Lower lobe of right lung (tissue), 2 donors: ENCODE measurements at regions not wholly inside any gene's neighbourhood (a gene's known extent, or its start where the extent isn't known, plus 50 kb on each side); places are given as distances from the start of the nearest gene placed in this dataset.

Source experiments
- ATAC-seq, 2 donors: fragments of 200-7000 bp; cut with Tn5 transposase; one replicate each; pipeline ENCODE4 v1.9.1; 2020 to 2022; ENCODE audit warnings: mild to moderate bottlenecking in 2 of 2, moderate library complexity in 2 of 2
- DNase-seq: peaks from one replicate; pipeline ENCODE4 v3.0.0-alpha.2; 2020
- H3K27ac ChIP-seq: fragments of 200-600 bp; one replicate; pipeline ENCODE4 v1.8.0; 2022
- H3K27me3 ChIP-seq: fragments of 200-600 bp; one replicate; pipeline ENCODE4 v1.8.0; 2022; ENCODE audit warnings: low read depth
- H3K36me3 ChIP-seq: fragments of 200-600 bp; one replicate; pipeline ENCODE4 v1.8.0; 2022; ENCODE audit warnings: mild to moderate bottlenecking
- H3K4me1 ChIP-seq: fragments of 200-600 bp; one replicate; pipeline ENCODE4 v1.8.0; 2022
- H3K4me3 ChIP-seq: fragments of 200-600 bp; one replicate; pipeline ENCODE4 v1.8.0; 2022; ENCODE audit warnings: mild to moderate bottlenecking
- H3K9me3 ChIP-seq: fragments of 200-600 bp; one replicate; pipeline ENCODE4 v1.8.0; 2022
- intact Hi-C: fragments of 100-400 bp; cut with DNase I; formaldehyde crosslinking; loops from one replicate; pipeline ENCODE4 v1.11.0; 2022
- TF ChIP-seq, protein P1 (sequence below): fragments of 200-600 bp; IDR thresholded peaks from one replicate; pipeline ENCODE4 v1.8.0; 2022; ENCODE audit warnings: antibody characterized with exemption, mild to moderate bottlenecking
- donor health status: DM: no; HTN: yes; CAD: no; lungs with severe emphysema.

DNA sequence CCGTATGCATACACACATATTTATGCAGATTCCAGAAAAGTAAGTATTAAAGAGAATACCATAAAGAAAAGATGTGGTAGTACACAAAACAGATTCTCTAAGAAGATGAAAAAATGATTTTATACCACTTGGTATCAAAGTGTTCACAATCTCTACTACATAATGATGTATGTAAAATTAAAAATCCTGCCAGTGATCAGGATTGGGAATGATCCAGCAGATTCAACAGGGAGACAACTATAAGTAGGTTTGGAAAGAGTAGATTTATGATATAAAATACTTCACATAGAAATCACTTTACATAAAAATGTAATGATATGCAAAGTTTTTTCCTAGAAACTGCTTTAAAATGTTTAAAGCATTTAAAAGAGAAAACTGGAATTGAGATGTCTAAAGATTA is 447.0 kb downstream of the CNTNAP4 start:
- DNase-seq (no peak), ATAC-seq (no peak)
- no peaks in the 10 kb centered on the region for H3K36me3 ChIP-seq
- no peak overlapping the region for H3K4me3 ChIP-seq
- intact Hi-C loops = no loop called here
- H3K9me3 ChIP-seq = no peaks in the 10 kb centered on the region
- no peaks in the 10 kb centered on the region for H3K27me3 ChIP-seq
- H3K4me1 ChIP-seq = no peaks in the 10 kb centered on the region
- no peak overlapping the region for H3K27ac ChIP-seq
- TF ChIP-seq, protein P1, sequence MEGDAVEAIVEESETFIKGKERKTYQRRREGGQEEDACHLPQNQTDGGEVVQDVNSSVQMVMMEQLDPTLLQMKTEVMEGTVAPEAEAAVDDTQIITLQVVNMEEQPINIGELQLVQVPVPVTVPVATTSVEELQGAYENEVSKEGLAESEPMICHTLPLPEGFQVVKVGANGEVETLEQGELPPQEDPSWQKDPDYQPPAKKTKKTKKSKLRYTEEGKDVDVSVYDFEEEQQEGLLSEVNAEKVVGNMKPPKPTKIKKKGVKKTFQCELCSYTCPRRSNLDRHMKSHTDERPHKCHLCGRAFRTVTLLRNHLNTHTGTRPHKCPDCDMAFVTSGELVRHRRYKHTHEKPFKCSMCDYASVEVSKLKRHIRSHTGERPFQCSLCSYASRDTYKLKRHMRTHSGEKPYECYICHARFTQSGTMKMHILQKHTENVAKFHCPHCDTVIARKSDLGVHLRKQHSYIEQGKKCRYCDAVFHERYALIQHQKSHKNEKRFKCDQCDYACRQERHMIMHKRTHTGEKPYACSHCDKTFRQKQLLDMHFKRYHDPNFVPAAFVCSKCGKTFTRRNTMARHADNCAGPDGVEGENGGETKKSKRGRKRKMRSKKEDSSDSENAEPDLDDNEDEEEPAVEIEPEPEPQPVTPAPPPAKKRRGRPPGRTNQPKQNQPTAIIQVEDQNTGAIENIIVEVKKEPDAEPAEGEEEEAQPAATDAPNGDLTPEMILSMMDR = no peak

DNA sequence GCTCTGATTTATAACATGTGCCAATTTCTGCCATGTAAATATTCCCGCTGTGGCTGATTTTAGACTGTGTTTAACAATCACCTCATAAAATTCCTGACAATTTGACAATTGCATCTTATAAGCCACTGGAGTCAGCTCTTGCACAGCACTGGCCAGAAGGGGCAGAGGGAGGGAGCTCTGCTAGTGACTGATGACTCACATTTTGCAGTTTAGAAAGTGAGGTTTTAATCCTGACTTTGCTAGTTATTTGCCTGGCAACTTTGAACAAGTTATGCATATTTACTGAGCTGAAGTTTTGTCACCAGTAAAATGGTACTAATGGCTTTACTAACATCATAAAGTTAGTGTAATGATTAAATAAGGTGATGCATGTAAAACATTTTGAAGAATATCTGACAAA is 452.3 kb downstream of the CNTNAP4 start:
- Histone ChIP-seq H3K27me3 (no peaks in the 10 kb centered on the region), H3K27ac (no peak overlapping the region), H3K9me3 (no peaks in the 10 kb centered on the region), H3K36me3 (no peaks in the 10 kb centered on the region), H3K4me1 (no peaks in the 10 kb centered on the region), H3K4me3 (no peak overlapping the region)
- intact Hi-C loops = no loop called here
- TF ChIP-seq, protein P1 = no peak
- DNase-seq (no peak), ATAC-seq (no peak)

DNA sequence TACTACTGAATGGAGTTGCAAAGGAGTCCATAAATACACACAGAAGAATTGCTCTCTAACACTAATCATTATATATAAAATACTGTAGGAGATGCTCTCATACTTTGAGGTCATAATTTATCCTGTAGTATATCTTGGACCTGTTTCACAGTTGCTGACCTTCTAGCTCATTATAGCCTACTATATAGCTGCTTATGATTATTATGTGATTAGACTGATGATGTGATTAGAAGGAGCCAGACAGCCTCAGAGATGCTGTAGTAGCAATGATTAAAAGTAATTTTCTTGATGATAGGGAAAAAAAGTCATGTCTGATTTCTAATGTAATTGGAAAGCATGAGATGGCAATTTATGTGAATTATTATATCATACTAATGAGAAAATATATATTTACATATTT is 455.7 kb downstream of the CNTNAP4 start:
- TF ChIP-seq, protein P1 = no peak
- no peaks in the 10 kb centered on the region for H3K36me3 ChIP-seq
- intact Hi-C loops = no loop called here
- no peak overlapping the region for H3K4me3 ChIP-seq
- H3K27me3 ChIP-seq = no peaks in the 10 kb centered on the region
- no peaks in the 10 kb centered on the region for H3K4me1 ChIP-seq
- H3K9me3 ChIP-seq = no peaks in the 10 kb centered on the region
- H3K27ac ChIP-seq = no peak overlapping the region
- no peak for ATAC-seq
- DNase-seq = no peak

DNA sequence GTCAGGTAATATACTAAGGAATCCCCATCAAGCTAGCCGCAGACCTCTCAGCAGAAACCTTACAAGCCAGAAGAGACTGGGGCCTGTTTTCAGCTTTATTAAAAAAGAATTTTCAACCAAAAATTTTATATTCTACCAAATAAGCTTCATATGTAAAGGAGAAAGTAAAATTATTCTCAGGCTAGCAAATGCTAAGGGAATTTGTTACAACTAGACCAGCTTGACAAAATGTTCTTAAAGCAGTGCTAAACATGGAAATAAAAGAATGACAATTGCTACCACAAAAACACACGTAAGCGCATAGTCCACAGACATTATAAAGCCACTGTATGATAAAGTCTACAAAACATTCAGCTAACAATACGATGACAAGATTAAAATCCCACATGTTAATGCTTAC is 449.4 kb upstream of the MON1B start:
- no peaks in the 10 kb centered on the region for H3K36me3 ChIP-seq
- no peak overlapping the region for H3K4me3 ChIP-seq
- no peaks in the 10 kb centered on the region for H3K27me3 ChIP-seq
- ATAC-seq (no peak), DNase-seq (no peak)
- H3K4me1 ChIP-seq = no peaks in the 10 kb centered on the region
- intact Hi-C loops = no loop called here
- TF ChIP-seq, protein P1 = no peak
- peaks cover 21% of the 10 kb centered on the region for H3K9me3 ChIP-seq
- no peak overlapping the region for H3K27ac ChIP-seq

DNA sequence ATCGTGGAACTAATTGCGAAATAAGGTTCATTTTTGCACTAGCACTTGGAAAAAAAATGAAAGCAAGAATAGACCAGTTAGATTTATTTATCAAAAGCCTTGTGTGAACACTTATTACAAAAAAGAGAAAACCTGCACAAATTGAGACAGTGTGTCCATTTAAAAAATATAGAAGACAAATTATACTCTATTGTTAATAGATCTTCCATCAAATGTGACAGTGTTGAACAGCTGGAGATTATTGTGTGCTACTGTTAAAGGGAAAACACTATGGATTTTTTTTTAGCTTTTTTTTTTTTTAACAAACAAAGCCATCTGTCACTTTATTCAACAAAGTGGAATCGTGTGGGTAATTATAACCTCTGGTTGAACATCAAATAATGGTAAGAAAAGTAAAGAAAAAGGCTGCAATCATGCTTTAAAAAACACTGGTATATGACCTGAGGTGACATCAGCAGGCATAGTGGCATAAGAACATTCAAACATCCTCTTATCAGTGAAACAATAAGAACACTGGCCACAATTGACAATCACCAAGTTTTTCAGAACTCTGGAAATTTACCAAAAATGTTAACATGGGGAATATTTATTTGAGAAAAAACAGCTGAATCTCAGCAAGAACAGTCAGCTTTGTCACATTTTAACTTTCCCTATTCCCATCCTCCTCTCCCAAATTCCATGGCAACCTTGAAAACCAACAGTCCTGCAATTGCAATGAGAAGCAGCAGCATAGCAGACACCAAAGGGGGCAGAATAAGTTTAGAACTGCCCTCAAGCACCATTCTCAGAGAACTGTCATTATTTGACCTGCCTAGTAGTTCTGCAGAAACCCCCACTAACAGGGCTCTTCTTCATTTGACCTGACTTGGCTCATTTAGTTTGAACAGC is 442.3 kb upstream of the MON1B start:
- ATAC-seq (no peak), DNase-seq (no peak)
- intact Hi-C loops = no loop called here
- H3K9me3 ChIP-seq = no peaks in the 10 kb centered on the region
- H3K27me3 ChIP-seq = no peaks in the 10 kb centered on the region
- H3K36me3 ChIP-seq = no peaks in the 10 kb centered on the region
- no peaks in the 10 kb centered on the region for H3K4me1 ChIP-seq
- no peak overlapping the region for H3K27ac ChIP-seq
- no peak overlapping the region for H3K4me3 ChIP-seq
- TF ChIP-seq, protein P1 = no peak
